HuH-7.5 (cell line): ENCODE measurements at regions not wholly inside any gene's neighbourhood (a gene's known extent, or its start where the extent isn't known, plus 50 kb on each side); places are given as distances from the start of the nearest gene placed in this dataset.

Experiments
- DNase-seq: peaks from one replicate; pipeline ENCODE4 v3.0.0; 2011; ENCODE audit warnings: low spot score

DNA sequence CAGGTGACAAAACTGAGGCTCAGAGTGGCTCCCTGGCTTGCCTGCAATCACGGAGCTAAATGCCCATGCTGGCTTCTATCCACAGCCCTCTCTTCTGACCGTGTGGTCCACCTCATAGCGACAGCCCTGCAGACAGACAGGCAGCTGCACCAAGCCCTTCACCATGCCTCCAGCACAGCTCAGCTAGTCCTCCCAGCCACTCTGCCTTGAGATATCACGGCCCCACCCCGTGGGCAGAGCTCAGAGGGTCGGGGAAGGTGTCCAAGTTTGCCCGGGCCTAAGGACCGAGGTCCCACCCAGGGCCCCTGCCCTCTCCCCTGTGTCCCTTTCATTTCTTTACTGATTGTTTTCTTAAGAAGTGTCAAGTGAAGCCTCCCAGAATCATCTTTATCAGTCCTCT lies 128.2 kb upstream of the GLI2 start:
- DNase-seq = no peak

DNA sequence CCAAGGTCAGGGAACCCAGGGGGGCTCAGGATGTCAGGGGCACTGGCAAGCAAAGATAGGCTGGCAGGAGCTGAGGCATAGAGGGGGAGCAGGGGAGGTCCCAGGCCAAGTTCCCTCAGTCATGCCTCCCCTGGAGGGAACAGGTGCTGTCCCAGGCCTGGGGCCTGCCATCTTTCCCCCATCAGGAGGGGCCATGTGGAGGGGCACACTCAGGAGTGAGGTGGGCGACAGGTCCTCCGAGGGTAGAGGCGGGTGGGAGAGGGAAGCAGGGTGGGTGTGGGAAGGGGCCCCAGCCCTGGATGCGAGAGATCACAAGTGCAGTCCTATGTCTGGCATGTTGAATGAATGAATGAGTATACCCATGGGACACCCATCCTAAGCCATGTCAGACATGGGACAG lies 127.7 kb upstream of the GLI2 start:
- no peak for DNase-seq

DNA sequence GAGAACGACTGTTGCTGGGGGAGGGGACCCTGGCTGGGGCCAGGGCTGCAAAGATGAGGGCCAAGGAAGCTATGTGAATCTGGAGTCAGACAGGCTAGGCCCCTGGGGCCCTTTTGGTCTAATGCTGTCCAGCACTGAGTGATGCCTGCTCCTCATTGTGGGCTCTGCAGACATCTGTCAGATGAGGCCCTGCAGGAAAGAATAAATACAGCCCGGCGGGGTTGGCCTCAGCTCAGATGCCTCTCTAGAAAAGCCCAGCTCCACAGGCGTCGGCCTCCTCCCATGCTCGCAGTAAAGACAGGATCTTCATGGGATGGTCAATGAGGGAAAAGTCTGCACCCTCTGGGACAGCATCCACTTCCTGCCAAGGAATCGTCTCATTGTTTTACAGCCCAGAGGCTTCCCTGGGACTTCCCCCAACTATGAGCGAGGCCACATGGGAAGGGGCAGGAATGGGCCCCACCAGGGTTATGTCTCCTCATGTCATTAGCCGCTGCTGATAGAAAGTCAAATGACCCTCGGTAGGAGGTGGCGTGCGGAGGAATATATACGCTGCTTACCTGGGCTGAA lies 125.8 kb upstream of the GLI2 start:
- DNase-seq = no peak

DNA sequence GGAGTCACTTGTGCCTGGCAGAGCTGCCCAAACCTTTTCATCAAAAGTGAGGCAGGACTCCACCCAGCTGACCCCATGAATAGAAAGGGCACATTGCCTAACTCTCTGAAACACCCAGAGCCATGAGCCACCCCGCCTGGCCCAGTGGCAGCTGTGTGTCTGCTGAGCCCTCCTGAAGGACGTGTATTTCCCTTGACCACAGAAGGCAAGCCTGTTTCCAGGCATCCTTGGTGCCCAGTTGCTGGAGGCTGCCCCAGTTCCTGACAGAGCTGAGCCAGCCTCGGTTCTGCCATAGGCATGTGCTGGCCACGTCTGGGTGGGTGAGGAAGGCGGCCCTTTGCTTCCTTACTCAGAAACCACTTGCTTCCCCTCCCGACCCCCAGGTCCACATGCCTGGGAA lies 124.7 kb upstream of the GLI2 start:
- no peak for DNase-seq

GRCh38 chr2:120611961-120612360 lies 123.7 kb upstream of the GLI2 start:
- no peak for DNase-seq

DNA sequence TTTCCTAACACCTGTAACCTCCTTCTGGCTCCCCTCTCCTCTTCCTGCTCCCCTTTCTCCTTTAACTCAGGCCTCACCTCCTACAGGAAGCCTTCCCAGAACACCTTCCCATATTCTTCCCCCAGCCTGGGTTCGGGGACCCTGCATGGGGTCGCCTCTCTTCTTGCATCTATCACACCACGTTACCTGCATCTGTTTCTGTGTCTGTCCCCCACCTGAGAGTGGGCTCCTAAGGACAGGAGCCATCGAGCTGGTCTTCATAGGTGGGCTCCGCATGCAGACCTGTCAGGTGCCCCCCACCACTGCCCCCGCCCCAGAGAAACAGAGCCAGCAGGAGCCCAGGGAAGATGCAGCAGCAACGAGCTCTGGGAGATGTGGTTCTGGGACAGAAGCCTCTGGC lies 123.2 kb upstream of the GLI2 start:
- no peak for DNase-seq

DNA sequence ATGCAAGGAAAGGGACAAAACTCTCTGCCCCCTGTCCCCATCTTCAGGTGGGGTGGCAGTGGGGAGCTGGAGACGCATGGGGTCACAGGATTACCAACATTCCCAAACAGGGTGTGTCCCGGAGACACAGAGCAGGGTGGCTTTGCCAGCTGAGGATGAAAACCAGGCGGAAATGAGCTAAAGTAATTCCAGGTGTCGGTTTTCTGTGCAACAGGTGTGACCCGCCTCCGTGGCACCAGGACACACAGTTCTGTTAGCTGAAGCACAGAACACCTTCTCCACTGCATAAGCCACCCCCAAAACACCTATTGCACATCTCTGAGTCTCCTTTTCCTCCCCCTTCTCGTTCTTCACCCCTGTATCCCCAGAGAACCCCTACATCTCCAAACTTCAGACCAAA lies 122.7 kb upstream of the GLI2 start:
- no peak for DNase-seq

- DNase-seq = no peak
Observed at GRCh38 chr2:120613742-120614571, 121.7 kb upstream of the GLI2 start.

GRCh38 chr2:120614901-120615300 lies 120.8 kb upstream of the GLI2 start:
- DNase-seq = no peak

GRCh38 chr2:120616261-120616660 lies 119.4 kb upstream of the GLI2 start:
- no peak for DNase-seq

DNA sequence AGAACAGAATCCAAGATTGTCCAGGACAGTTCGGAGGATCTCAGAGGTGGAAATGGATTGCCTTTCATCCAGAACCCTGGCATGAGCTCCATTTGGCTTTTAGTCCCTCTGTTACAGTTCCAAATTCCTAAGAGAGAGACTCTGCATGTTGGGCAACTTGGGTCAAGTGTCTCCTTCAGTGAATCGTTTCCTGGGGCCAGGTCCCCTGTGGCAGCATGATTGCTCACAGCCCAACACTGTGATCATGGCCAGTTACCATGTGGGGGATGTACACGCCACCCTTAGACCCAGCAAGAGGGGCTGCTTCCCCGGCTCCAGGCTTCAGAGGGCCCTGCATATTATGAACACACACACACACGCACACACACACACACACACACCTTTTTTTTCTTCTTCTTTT lies 118.6 kb upstream of the GLI2 start:
- no peak for DNase-seq

DNA sequence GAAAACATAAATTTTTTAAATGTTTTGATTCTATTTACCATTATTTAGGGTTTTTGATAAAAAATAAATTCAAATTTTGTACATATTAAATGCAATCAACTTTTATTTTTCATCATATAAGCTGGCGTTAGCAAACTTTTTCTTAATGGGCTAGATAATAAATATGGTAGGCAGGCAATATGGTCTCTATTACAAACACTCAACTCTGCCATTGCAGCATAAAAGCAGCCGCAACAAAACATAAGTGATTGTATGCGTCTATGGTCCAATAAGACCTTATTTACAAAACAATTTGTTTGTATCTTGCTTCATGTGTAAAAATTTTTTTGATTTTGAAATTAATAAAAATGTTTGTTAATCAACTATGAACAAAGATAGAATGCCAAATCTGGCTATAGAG lies 116.8 kb upstream of the GLI2 start:
- no peak for DNase-seq

GRCh38 chr2:120619579-120619978 lies 116.1 kb upstream of the GLI2 start:
- DNase-seq = no peak

DNA sequence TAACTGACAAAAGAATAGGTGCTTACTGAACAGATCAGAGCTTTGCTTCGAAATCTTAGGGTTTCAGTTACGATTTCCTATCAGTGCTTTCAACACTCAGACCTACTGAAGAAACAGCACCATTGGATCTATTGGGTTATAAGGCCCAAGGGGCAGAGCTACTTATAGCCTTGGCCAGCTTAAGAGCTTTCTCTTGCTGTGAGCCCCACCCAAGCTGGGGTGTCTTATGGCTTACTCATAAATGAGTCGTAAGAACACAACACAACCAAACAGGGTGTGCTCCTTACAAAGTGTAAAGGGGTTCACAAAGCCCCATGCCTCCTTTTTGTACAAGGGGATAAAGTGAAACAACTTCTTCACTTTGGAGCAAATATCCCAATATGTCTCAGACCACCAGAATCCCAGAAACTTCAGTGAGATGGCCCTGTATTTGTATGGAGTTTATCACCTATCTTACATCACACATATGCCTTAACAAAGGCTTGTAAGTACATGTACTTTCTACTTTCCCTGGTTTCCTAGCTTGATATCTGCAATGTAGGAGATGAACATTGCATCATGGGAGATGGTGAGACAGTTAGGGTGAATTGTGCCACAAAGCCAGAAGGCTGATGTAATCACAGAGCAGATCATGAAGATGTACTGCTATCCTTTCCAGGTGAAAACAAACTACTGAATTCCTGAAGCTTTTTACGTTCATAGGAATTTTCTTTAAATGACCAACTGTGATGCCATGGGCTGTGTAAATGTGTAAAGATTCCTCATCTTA lies 115.5 kb upstream of the GLI2 start:
- DNase-seq = no peak

GRCh38 chr2:120622159-120622869 lies 113.4 kb upstream of the GLI2 start:
- no peak for DNase-seq

GRCh38 chr2:120622886-120623753 lies 112.5 kb upstream of the GLI2 start:
- DNase-seq = no peak

DNA sequence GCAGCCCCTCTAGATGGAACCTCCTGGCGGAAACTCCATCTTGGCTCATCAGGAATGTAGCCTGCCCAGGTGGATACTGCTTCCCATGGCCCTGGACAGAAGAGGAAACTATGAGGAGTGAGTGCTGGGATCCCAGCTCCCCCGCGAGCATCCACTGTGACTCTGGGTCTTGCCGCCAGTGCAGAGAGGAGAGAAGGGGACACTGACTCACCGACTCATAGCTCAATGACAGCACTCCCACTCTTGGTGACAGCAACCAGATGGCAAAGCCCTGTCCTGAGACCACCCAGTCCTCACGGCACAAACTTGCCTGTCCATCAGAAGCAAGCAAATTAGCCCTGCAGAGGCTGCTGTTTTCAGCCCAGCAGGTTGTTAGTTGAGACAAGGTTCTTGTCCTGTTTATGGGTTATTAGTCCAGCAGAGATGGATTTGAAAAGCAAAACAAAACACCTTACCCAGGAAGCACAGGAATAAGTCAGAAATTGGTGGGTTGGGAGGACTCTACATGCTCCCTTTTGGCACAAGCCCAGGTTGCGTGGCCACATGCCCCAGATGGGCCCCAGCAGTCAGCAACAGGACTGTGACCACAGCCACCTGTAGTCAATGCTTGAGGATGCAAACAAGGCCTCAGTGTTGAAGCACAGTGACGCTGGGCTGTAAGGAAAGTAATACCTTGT lies 111.5 kb upstream of the GLI2 start:
- DNase-seq = no peak

GRCh38 chr2:120624738-120625446 lies 110.8 kb upstream of the GLI2 start:
- DNase-seq = no peak

DNA sequence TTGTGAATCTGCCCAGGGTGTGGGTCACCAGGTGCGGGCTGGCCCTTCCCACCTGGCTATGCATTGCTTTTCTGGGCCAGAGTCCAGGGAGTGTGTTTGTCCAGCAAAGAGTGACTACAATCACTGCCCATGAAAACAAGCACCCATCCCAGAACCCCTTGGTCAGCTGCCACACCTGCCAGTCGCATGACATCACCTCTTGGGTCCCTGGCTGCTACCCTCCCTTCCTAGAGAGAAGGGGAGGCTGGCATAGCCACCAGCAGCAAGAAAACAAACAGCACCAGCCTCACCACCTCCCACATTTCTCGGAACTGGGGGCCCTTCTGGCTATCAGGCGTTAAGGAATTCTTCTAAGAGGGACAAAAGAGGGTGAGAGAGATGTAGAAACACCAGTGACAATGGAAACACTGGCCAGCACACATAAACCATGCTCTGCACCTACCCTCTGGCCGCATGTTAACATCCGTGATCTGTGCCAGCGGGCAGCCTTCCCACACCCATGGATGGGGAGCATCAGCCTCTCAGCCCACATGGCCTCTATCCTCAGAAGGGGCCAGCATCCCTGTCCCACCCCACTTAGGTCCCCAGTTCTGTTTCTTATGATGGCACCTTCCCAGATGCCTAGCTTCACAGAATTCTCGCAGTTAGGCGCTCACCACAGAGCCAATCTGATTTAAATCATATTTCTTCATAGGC lies 109.7 kb upstream of the GLI2 start:
- no peak for DNase-seq

GRCh38 chr2:120626566-120626965 lies 109.1 kb upstream of the GLI2 start:
- no peak for DNase-seq
